ENCODE measurements at regions not wholly inside any gene's neighbourhood (a gene's known extent, or its start where the extent isn't known, plus 50 kb on each side); places are given as distances from the start of the nearest gene placed in this dataset.
A peak's percentile ranks its signal among the peaks of the same experiment; 100 is the strongest.

GRCh38 chr20:48364055-48364454 is 463.7 kb downstream of the PREX1 start (continued):
- TF ChIP-seq SUPT20H (IDR thresholded peaks at IDR 0.05; ENCODE audit: borderline replicate concordance, control insufficient read depth, low read depth, low read length) (no peak), ETV6 (conservative IDR thresholded peaks at IDR 0.05 in 1 of 2, IDR thresholded peaks at IDR 0.05 in 1 of 2; ENCODE audit: borderline replicate concordance in 1 of 2, low read depth in 1 of 2) (no peak)

- POLR2A ChIA-PET = interaction anchor here (1.0 to 1.3 kb wide), 3 partner anchors 9 to 122 kb away, joined by 4 to 11 read pairs (median 5); no protein-coding TSS in a partner anchor
- WGBS (ENCODE audit: insufficient coverage, insufficient replicate concordance, low lambda C conversion rate, missing lambda C conversion rate) = 14% methylated on average over 9 of the region's 9 CpGs
- BruUV-seq (replicated peaks) = TSS peak; percentile 94
- TF ChIP-seq MLLT1 (IDR thresholded peaks at IDR 0.05) (no peak), IKZF2 (IDR thresholded peaks at IDR 0.05) (0 out of 4 replicates have a peak, but pooled peaks of 1 of the 2 experiments have one; percentile 35), SMAD1 (IDR thresholded peaks at IDR 0.05; ENCODE audit: low read depth, partially characterized antibody) (peak; percentile 44), CREM (IDR thresholded peaks at IDR 0.05; ENCODE audit: low read depth) (0 out of 2 replicates have a peak, but pooled peaks have one; percentile 18), SP1 (IDR thresholded peaks at IDR 0.05; ENCODE audit: low read depth, low read length) (no peak), PKNOX1 (IDR thresholded peaks at IDR 0.05) (no peak), STAT3 (IDR thresholded peaks at IDR 0.05; ENCODE audit: low read depth, low read length) (no peak), JUND (IDR thresholded peaks at IDR 0.05; ENCODE audit: low read depth, low read length) (no peak), USF1 (IDR thresholded peaks at IDR 0.05; ENCODE audit: borderline replicate concordance, extremely low read length, insufficient read depth, low read depth, low read length) (no peak), CEBPZ (IDR thresholded peaks at IDR 0.05; ENCODE audit: low read depth, low read length) (no peak), EGR1 (IDR thresholded peaks at IDR 0.05; ENCODE audit: borderline replicate concordance in 1 of 2, low read depth in 2 of 2, low read length in 2 of 2) (no peak)
These were observed 467.3 kb downstream of the PREX1 start for GRCh38 chr20:48360342-48360975.

More at GRCh38 chr20:48360342-48360975, 467.3 kb downstream of the PREX1 start:
- peak overlapping the region; percentile 59 for H3K27ac ChIP-seq (ENCODE audit: control insufficient read depth, insufficient read depth)
- H3K36me3 ChIP-seq (ENCODE audit: control insufficient read depth in 2 of 2, insufficient read depth in 2 of 2, low read length in 1 of 2) = no peaks in the 10 kb centered on the region; a peak in 1 of 4 replicates
- peaks cover 1% of the 10 kb centered on the region; the same call in 1 of the 3 replicates for H3K9me3 ChIP-seq (replicated peaks; ENCODE audit: control insufficient read depth, insufficient read depth, low read length)
- CTCF ChIA-PET = interaction anchor here (0.5 to 1.6 kb wide), 3 partner anchors 21 to 854 kb away, joined by 3 to 8 read pairs (median 5); no protein-coding TSS in a partner anchor
- H3K4me1 ChIP-seq (ENCODE audit: control insufficient read depth, insufficient read depth, low read length) = peaks cover 40% of the 10 kb centered on the region
- H3K9ac ChIP-seq (ENCODE audit: control insufficient read depth, insufficient read depth, low read length) = peak overlapping the region; percentile 58
- intact Hi-C loops (cut with micrococcal nuclease; ENCODE audit: unreplicated experiment) = loop anchor here (10.0 kb wide), 1 partner anchor 124 kb away; no protein-coding TSS in a partner anchor
- H3K4me2 ChIP-seq (ENCODE audit: control insufficient read depth, insufficient read depth) = peak overlapping the region; percentile 56
- ATAC-seq (peak; percentile 68), DNase-seq (ENCODE audit: low read depth, low spot score) (peak; percentile 68), FAIRE-seq (peak; percentile 90)
- in situ Hi-C loops (cut with MboI) = no loop called here
- SMC1A ChIA-PET (ENCODE audit: uncharacterized antibody, unreplicated experiment) = interaction anchor here (0.7 to 3.0 kb wide), 6 partner anchors 20 to 260 kb away, joined by 3 to 19 read pairs (median 4); no protein-coding TSS in a partner anchor
- no peaks in the 10 kb centered on the region for H4K20me1 ChIP-seq (ENCODE audit: control insufficient read depth, insufficient read depth)
- peak overlapping the region; percentile 52; the same call in 1 of the 2 replicates for H2AFZ ChIP-seq (ENCODE audit: control insufficient read depth, low read depth, low read length)
- H3K79me2 ChIP-seq (ENCODE audit: control insufficient read depth, insufficient read depth, low read length) = no peaks in the 10 kb centered on the region
- H3K4me3 ChIP-seq = peak overlapping the region; percentile 75
- RAD21 ChIA-PET (ENCODE audit: unreplicated experiment) = interaction anchor here (2.4 kb wide), 1 partner anchor 21 kb away, joined by 20 read pairs; no protein-coding TSS in a partner anchor
- no peaks in the 10 kb centered on the region for H3K27me3 ChIP-seq (replicated peaks in 1 of 2; ENCODE audit: control insufficient read depth in 2 of 2, insufficient read depth in 2 of 2, low read length in 1 of 2)
